ENCODE measurements at regions not wholly inside any gene's neighbourhood (a gene's known extent, or its start where the extent isn't known, plus 50 kb on each side); places are given as distances from the start of the nearest gene placed in this dataset.

- FAIRE-seq, result no peak
These were observed 156.5 kb downstream of the ERCC6L2 start for GRCh38 chr9:96031916-96032534.

DNA sequence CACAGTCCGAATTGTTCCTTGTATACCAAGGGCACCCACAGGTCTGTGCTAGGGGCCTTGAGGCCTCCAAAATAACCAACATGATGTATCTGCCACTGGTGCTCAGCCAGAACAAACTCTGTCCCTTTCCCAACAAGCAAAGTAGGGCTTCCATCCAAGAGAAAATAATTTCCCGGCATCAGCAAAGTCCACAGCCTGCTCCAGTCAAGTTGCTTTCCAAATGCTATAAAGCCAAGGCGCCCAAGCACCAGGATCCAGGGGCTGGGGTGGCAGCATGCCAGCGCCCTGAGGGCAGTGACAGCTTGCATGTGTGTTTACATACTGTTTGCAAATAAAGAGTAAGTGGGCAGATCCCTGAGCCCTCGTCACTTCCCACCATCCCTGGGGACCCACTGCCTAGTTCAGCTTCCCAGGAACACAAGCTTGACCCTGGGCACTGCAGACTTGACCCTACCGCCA lies 155.9 kb downstream of the ERCC6L2 start:
- no peak for FAIRE-seq

GRCh38 chr9:96029722-96030530 lies 154.4 kb downstream of the ERCC6L2 start:
- no peak for FAIRE-seq

DNA sequence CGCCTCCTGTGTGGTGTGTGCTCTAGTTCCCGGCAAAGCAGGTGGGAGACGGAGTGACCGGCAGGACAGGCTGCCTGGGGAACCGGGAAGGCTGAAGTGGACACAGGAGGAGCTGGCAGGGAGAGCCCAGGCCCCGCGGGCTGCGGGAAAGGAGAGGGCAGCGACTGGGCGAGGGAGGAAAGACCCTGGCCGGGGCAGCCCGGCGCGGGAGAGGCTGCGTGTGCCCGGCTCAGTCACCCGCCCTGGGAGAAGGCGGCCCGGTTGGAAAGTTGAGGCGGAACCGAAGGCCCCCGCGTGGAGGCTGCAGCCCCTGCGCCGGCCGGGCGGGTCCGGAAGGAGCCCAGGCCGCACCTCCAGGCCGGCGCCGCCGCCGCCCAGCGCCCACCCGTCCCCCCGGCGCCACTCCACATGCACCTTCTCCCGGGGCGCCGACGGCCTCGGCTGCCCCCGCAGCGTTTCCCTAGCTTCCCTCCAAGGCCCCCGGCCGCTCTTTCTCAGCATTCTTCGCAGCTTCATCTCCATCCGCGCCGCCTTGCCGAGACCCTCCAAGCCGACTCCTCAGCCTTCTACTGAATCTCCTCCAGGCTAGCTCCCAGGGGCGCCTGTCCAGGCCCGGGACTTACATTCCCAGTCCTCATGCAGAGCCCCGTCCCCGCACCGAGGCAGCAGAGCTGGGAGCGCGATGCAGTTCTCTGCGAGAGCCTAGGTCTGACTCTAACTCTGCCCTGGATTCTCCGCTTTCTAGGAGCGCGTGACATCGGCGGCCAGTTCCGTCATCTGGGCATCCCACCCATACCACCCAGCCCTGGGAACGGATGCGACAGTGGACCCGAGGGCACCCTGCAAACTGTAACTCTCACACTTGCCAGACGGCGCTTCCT lies 152.0 kb downstream of the ERCC6L2 start:
- no peak for FAIRE-seq

DNA sequence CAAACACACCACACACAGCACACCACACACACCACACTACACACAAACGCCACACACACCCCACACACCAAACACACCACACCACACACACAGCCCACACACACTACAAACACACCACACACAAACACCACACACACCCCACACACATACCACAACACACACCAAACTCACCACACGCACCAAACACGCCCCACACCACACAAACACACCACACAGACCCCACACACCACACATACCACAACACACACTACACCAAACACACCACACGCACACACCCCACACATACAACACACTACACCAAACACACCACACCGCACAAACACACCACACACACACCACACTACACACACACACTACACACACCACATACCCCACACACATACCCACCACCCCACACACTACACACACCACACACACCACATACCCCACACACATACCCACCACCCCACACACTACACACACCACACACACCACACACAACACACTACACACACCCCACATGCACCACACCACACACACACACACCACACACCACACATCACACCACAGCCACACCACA lies 151.2 kb downstream of the ERCC6L2 start:
- FAIRE-seq, result no peak

DNA sequence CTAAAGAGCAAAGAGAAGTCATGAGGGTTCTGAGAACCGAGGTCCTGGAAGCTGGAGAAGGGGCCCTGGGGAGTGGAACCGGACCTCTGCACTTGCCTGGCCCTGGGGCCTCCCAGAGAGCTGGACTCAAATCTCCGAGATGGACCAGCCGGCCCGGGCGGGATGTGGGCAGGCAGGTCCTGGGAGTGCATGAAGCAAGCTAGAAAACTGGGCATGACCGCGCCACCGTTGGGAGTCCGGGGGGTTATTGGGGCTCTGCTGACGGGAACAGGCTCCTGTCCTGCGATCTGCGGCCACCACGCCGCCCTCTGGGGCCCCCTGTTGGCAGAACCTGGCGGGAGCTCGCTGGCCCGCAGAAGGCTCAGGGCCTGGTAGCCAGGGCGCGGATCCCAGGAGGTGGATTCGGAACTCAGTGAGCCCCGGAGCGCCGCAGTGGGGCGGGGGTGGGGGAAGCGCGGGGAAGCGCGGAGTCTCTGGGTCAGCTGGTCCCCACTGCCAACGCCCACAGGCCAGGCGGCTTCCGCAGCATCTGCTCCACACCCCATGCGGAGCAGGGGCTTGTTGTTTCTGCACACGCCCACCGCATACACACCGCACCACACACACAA lies 150.6 kb downstream of the ERCC6L2 start:
- FAIRE-seq, result no peak

GRCh38 chr9:96023486-96023885 lies 148.0 kb downstream of the ERCC6L2 start:
- FAIRE-seq, result no peak

DNA sequence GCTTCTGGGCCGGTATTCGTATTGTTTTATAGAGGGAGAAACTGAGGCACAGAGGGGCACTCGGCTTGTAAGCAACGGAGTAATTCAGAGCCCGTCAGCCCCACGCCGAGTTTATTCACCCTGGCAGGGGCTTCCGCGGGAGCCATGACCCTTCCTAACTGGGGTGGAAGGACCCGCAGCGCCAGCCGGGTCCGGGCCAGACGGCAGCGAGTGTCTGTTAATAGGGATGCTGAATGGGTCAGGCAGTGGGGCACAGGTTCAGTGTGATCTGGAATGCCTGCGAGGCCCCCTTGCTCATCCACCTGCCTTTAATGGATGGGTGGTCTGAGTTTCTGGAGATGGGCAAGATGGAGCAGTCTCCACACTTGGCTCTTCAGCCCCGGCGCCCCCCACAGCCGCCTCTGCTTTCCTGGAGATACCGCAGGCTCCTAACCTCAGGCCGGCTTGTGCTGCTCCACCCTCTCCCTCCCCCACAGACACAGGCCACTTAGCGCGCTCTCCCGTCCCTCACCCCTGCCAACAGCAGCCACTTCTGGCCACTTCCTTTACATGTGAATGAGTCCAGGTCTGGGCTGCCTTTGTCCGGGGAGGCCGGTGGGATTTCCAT lies 147.1 kb downstream of the ERCC6L2 start:
- FAIRE-seq, result no peak

GRCh38 chr9:96021551-96022444 lies 146.3 kb downstream of the ERCC6L2 start:
- FAIRE-seq, result no peak

- no peak for FAIRE-seq
These were observed 145.5 kb downstream of the ERCC6L2 start for GRCh38 chr9:96020792-96021550.

DNA sequence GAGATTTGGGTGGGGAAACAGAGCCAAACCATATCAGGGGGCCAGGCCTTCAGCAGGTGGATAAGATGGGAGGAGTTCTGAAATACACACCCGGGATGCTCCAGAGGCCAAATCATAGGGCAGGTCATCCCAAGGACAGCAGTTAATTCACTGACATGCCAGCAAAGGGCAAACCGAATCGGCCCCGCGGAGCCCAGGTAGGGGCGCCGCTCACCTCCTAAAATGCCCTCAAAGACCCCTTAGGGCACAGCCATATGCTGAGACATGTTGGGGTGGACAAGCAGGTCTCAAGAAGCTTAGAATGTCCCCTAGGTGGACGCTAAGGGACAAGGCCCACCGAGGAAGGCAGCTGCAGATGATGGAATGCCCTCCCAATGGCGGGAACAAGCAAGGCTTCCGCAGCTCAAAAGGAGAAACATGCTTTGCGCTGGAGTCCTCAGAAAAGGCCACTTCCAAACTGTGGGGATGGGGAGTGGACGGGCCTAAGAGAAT lies 144.9 kb downstream of the ERCC6L2 start:
- no peak for FAIRE-seq
